Astrocyte of the cerebellum (primary cell): ENCODE measurements at regions not wholly inside any gene's neighbourhood (a gene's known extent, or its start where the extent isn't known, plus 50 kb on each side); places are given as distances from the start of the nearest gene placed in this dataset.

Experiments used
- DNase-seq: peaks from one replicate; pipeline ENCODE4 v3.0.0-alpha.2; 2011; ENCODE audit warnings: low read depth
- H3K4me3 ChIP-seq: 2 replicates; pipeline ENCODE4 v1.5.1; 2011; ENCODE audit warnings: mild to moderate bottlenecking, low read depth, low read length, moderate library complexity
- CTCF ChIP-seq: IDR thresholded peaks from 2 replicates; pipeline ENCODE4 v1.5.1; 2012; ENCODE audit warnings: low read length, low read depth, moderate library complexity, mild to moderate bottlenecking; ENCODE audit errors: missing control alignments
- in situ Hi-C: cut with HindIII; loops from 2 replicates; pipeline ENCODE4 v1.10.0; 2017; ENCODE audit warnings: low sequenced_read_pairs

- no peak for DNase-seq
These were observed 52.5 kb upstream of the CARD18 start for GRCh38 chr11:105192115-105192514.

DNA sequence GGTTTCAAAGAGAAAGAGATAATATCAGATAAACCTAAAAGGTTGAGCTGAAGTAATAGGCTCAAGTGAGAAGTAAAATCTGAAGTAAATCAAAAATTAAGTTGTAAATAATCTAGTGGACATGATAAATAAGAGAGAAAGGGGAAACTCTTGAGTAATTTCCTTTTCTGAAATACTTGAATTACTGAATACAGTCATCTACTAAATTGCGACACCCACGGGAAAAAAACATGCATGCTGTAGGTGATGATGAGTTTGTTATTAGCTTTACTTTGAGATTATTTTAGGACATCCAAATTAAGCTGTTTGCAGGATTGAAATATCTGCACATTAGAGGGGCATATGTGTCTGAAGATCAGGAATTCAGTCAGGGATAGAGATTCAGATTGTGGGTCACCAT lies 50.0 kb upstream of the CARD18 start:
- no peak for TF ChIP-seq CTCF
- H3K4me3 ChIP-seq, result no peak overlapping the region
- DNase-seq, result no peak
- in situ Hi-C loops, result no loop called here

More at GRCh38 chr11:105192115-105192514, 52.5 kb upstream of the CARD18 start:
- H3K4me3 ChIP-seq, result no peak overlapping the region
- TF ChIP-seq CTCF, result no peak
- in situ Hi-C loops, result no loop called here
